Tibial nerve (tissue), 4 donors: ENCODE measurements at regions not wholly inside any gene's neighbourhood (a gene's known extent, or its start where the extent isn't known, plus 50 kb on each side); places are given as distances from the start of the nearest gene placed in this dataset.
"Not testable (repeated sequence)": the region's sequence is repeated elsewhere in the genome, so short reads cannot be mapped to it uniquely, and the experiment has no call there.

Experiments
- DNase-seq, 2 donors: peaks; one replicate each; pipeline ENCODE4 v3.0.0-alpha.2; 2019; ENCODE audit warnings: low spot score in 2 of 2
- H3K27ac ChIP-seq, 4 donors: fragments of 200-600 bp; sonication (generic) in 3 of 4; one replicate each; pipeline ENCODE4 v1.5.1; 2017 to 2019; ENCODE audit warnings: mild to moderate bottlenecking in 1 of 4
- H3K27me3 ChIP-seq, 2 donors: fragments of 200-600 bp; sonication (generic) in 1 of 2; one replicate each; pipeline versions ENCODE4 v1.5.1 to v1.6.0; 2017 to 2019
- H3K36me3 ChIP-seq, 3 donors: fragments of 200-600 bp; sonication (generic); one replicate each; pipeline ENCODE4 v1.5.1; 2018 to 2019
- H3K4me1 ChIP-seq, 4 donors: fragments of 200-600 bp; sonication (generic) in 3 of 4; one replicate each; pipeline ENCODE4 v1.5.1; 2017 to 2019
- H3K4me3 ChIP-seq, 4 donors: fragments of 200-600 bp; sonication (generic) in 3 of 4; one replicate each; pipeline ENCODE4 v1.5.1; 2017 to 2019; ENCODE audit warnings: mild to moderate bottlenecking in 1 of 4, moderate library complexity in 1 of 4
- H3K9me3 ChIP-seq, 4 donors: fragments of 200-600 bp; sonication (generic) in 3 of 4; one replicate each; pipeline ENCODE4 v1.5.1; 2017 to 2019
- EP300 ChIP-seq, 2 donors: sonication (generic); formaldehyde crosslinking; IDR thresholded peaks; one replicate each; pipeline ENCODE4 v1.6.1; 2017; ENCODE audit warnings: antibody characterized with exemption in 2 of 2, mild to moderate bottlenecking in 1 of 2
- POLR2A ChIP-seq, 2 donors: fragments of 450-650 bp; IDR thresholded peaks; one replicate each; pipeline ENCODE4 v1.6.1; 2017; ENCODE audit warnings: antibody characterized with exemption in 2 of 2, mild to moderate bottlenecking in 2 of 2, moderate library complexity in 2 of 2
- WGBS, 2 donors: methylation state at CpG; one replicate each; pipeline ENCODE4 v1.1.5; 2018; 5-methylcytosine and 5-hydroxymethylcytosine counted together
- TF ChIP-seq, protein P1 (sequence below), 5 experiments: fragments of 200-600 bp in 3 of 5; fragments of 450-650 bp in 2 of 5; sonication (generic) in 3 of 5; IDR thresholded peaks; one replicate each; pipeline ENCODE4 v1.5.1; 2016 to 2019; ENCODE audit warnings: antibody characterized with exemption in 5 of 5, mild to moderate bottlenecking in 3 of 5, moderate library complexity in 2 of 5

DNA sequence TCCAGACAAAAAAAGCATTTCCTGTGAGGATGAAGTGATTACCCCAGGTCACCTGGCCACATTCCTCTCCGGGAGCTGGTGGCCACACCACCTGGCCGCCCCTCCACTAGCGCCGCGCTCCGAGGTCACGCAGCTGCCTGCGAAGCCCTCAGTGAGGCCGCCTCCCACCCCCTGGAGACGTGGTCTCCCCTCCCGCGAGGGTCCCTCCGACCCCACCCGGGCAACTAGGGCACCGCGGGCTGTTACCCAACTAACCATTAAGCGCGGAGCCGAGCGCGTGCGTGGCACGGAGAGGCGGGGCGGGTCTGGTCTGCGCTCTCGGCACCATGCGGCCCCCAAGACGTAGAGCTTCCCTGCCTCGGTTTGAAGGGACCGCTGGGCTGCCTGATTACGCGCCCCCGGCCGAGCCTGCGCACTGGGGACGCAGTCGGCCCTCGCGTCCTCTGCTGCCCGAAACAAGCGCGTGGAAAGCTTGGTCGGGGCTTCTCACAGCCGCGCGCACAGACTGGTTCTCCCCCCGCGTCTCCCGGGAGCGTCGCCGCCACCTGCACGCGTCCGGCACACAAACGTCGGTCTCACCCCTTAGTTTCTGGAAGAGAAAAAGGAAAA is 106.5 kb downstream of the SLC16A1 start:
- Histone ChIP-seq H3K4me1 (peaks cover 0 to 10% (median 4%) of the 10 kb centered on the region in 4 donors), H3K9me3 (no peaks in the 10 kb centered on the region), H3K36me3 (no peaks in the 10 kb centered on the region), H3K27me3 (peaks cover 0 to 25% of the 10 kb centered on the region in 2 donors), H3K4me3 (peak overlapping the region in 3 of 4 donors; percentile 18 to 45 (median 27)), H3K27ac (no peak overlapping the region)
- DNase-seq = no peak
- TF ChIP-seq EP300 (IDR thresholded peaks at IDR 0.05) = no peak
- no peak for TF ChIP-seq POLR2A (IDR thresholded peaks at IDR 0.05)
- TF ChIP-seq, protein P1, sequence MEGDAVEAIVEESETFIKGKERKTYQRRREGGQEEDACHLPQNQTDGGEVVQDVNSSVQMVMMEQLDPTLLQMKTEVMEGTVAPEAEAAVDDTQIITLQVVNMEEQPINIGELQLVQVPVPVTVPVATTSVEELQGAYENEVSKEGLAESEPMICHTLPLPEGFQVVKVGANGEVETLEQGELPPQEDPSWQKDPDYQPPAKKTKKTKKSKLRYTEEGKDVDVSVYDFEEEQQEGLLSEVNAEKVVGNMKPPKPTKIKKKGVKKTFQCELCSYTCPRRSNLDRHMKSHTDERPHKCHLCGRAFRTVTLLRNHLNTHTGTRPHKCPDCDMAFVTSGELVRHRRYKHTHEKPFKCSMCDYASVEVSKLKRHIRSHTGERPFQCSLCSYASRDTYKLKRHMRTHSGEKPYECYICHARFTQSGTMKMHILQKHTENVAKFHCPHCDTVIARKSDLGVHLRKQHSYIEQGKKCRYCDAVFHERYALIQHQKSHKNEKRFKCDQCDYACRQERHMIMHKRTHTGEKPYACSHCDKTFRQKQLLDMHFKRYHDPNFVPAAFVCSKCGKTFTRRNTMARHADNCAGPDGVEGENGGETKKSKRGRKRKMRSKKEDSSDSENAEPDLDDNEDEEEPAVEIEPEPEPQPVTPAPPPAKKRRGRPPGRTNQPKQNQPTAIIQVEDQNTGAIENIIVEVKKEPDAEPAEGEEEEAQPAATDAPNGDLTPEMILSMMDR (IDR thresholded peaks at IDR 0.05) = no peak
- WGBS, 2 donors = 1 to 2% methylated on average over 43 to 54 of the region's 58 CpGs

DNA sequence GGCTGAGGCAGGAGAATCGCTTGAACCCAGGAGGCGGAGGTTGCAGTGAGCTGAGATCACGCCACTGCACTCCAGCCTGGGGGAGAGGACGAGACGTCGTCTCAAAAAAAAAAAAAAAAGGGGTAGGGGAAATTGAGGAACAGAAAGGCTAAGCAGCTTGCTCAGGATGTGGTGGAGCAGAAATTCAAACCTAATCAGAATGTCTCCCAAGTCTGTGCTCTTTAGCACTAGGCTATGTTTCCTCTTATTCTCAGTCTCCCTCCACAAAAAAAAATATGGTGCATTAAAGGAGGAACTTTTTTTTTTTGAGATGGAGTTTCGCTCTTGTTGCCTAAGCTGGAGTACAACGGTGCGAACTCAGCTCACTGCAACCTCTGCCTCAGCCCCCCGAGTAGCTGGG is 114.2 kb downstream of the SLC16A1 start:
- Histone ChIP-seq H3K27me3 (no peaks in the 10 kb centered on the region), H3K4me1 (no peaks in the 10 kb centered on the region), H3K27ac (no peak overlapping the region), H3K9me3 (no peaks in the 10 kb centered on the region), H3K36me3 (no peaks in the 10 kb centered on the region), H3K4me3 (no peak overlapping the region)
- 83 to 84% methylated on average over 10 of the region's 10 CpGs for WGBS, 2 donors
- TF ChIP-seq EP300 (IDR thresholded peaks at IDR 0.05) = no peak
- TF ChIP-seq, protein P1 (IDR thresholded peaks at IDR 0.05) = no peak
- TF ChIP-seq POLR2A (IDR thresholded peaks at IDR 0.05) = no peak
- no peak for DNase-seq

DNA sequence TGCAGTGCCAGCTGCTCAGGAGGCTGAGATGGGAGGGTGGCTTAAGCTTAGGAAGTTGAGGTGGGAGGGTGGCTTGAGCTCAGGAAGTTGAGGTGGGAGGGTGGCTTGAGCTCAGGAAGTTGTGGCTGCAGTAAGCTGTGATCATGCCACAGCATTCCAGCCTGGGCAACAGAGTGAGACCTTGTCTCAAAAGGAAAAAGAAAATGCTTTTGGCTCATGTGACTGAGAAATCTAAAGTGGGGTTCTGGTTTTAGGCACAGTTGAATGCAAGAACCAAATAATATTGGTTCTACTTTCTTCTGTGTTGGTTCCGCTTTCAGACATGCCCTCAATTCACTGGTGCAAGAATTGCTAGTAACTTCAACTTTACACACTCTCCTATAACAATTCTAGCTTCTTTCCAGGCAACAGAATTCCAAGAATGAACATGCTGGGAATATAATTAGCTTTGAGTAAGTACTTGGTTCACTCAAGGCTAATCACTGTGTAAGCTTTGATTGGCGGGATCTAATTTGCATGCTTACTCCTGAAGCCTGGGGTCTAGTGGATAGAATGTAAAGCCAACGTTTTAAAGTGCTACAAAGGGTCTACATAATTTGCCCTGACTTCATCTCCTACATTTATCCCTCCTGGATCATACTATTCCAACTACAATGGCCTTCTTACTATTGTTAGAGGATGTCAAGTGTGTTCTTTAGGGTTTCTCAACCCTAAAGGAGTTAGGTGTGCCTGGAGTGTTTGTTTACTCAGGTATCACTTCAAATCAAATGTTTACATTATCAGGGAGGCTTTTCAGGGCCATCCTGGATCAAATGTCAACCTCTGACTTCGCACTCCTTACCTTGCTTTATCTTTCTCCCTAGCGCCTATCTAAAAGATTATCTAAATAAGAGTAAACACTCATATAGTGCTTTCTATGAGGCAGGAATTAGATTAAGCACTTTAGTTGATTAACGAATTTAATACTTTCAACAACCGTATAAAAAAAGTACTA is 115.1 kb downstream of the SLC16A1 start:
- no peak for DNase-seq
- 73 to 78% methylated on average over 7 of the region's 7 CpGs for WGBS, 2 donors
- H3K27me3 ChIP-seq = no peaks in the 10 kb centered on the region

DNA sequence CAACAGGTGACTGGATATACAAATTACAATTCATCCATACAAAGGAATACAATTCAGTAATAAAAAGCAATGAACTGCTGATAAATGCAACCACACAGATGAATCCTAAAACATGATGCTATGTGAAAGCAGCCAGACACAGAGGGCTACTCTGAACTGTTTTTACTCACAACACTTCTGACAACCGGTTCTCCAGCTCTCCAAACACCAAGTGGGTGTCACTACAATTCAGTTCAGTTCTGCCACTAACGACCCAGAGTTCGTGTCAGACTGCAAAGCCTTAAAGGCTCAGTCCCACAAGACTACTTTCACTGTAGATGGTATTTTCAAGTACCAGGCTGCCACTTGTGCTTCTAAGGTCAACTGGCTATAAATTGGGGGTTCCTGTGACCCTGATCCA is 119.4 kb downstream of the SLC16A1 start:
- 11 to 30% methylated on average over 3 of the region's 3 CpGs for WGBS, 2 donors
- no peaks in the 10 kb centered on the region for H3K36me3 ChIP-seq
- no peak for DNase-seq
- no peak overlapping the region for H3K27ac ChIP-seq
- H3K9me3 ChIP-seq = no peaks in the 10 kb centered on the region
- no peak overlapping the region for H3K4me3 ChIP-seq
- TF ChIP-seq POLR2A (IDR thresholded peaks at IDR 0.05) (no peak), EP300 (IDR thresholded peaks at IDR 0.05) (no peak)
- TF ChIP-seq, protein P1 (IDR thresholded peaks at IDR 0.05) = no peak
- H3K27me3 ChIP-seq = no peaks in the 10 kb centered on the region
- no peaks in the 10 kb centered on the region for H3K4me1 ChIP-seq

More for the DNA sequence above, 115.1 kb downstream of the SLC16A1 start:
- TF ChIP-seq EP300 (IDR thresholded peaks at IDR 0.05) (no peak), POLR2A (IDR thresholded peaks at IDR 0.05) (no peak)
- TF ChIP-seq, protein P1 (IDR thresholded peaks at IDR 0.05) = no peak
- H3K4me1 ChIP-seq = no peaks in the 10 kb centered on the region
- H3K36me3 ChIP-seq = no peaks in the 10 kb centered on the region
- no peak overlapping the region for H3K27ac ChIP-seq
- no peaks in the 10 kb centered on the region for H3K9me3 ChIP-seq
- H3K4me3 ChIP-seq = no peak overlapping the region

- DNase-seq = no peak
- Histone ChIP-seq H3K4me1 (no peaks in the 10 kb centered on the region), H3K36me3 (no peaks in the 10 kb centered on the region), H3K9me3 (no peaks in the 10 kb centered on the region), H3K27me3 (no peaks in the 10 kb centered on the region), H3K4me3 (no peak overlapping the region), H3K27ac (no peak overlapping the region)
- 72 to 79% methylated on average over 2 of the region's 2 CpGs for WGBS, 2 donors
- TF ChIP-seq POLR2A (IDR thresholded peaks at IDR 0.05) = no peak
- no peak for TF ChIP-seq EP300 (IDR thresholded peaks at IDR 0.05)
- TF ChIP-seq, protein P1 (IDR thresholded peaks at IDR 0.05) = no peak
These were observed 118.7 kb upstream of the PPM1J start for GRCh38 chr1:112833806-112834205.

DNA sequence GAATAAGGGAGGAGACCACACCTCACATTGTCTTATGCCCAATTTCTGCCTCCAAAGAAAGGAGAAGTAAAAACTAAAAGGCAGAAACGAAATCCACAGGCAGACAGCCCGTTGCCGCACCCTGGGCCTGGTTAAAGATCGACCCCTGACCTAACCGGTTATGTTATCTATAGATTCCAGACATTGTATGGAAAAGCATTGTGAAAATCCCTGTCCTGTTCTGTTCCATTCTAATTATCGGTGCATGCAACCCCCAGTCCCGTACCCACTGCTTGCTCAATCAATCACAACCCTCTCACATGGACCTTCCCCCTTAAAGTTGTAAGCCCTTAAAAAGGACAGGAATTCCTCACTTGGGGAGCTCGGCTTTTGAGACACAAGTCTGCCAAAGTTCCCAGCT is 117.1 kb upstream of the PPM1J start:
- not testable (repeated sequence) for H3K27ac ChIP-seq, H3K9me3 ChIP-seq, DNase-seq, H3K27me3 ChIP-seq, H3K36me3 ChIP-seq, H3K4me1 ChIP-seq, H3K4me3 ChIP-seq
- WGBS, 2 donors = 82 to 83% methylated on average over 8 of the region's 8 CpGs

DNA sequence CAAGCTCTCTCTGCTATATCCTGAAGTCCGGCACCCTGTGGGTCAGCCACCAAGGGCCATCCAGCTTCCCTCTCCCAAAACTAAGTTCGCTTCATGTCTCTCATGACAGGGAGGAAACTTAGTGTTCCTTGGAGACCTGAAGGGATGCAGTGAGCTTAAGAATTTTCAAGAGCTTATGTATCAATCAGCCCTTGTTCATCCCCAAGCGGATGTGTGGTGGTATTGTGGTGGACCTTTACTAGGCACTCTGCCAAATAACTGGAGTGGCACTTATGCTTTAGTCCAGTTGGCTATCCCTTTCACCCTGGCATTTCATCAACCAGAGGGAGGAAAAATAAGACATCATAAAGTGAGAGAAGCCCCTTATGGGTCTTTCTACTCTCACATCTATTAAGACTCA is 114.6 kb upstream of the PPM1J start:
- not testable (repeated sequence) for H3K27ac ChIP-seq, H3K36me3 ChIP-seq, H3K27me3 ChIP-seq, H3K9me3 ChIP-seq, H3K4me1 ChIP-seq, DNase-seq, H3K4me3 ChIP-seq
- 57 to 63% methylated on average over 3 of the region's 3 CpGs for WGBS, 2 donors
